GM18907 (cell line): ENCODE measurements at regions not wholly inside any gene's neighbourhood (a gene's known extent, or its start where the extent isn't known, plus 50 kb on each side); places are given as distances from the start of the nearest gene placed in this dataset.
"Not testable (repeated sequence)": the region's sequence is repeated elsewhere in the genome, so short reads cannot be mapped to it uniquely, and the experiment has no call there.

Experiments used
- ATAC-seq: cut with Tn5 transposase; IDR thresholded peaks from one replicate; pipeline ENCODE4 v1.9.1; 2021; ENCODE audit warnings: mild to moderate bottlenecking, moderate library complexity; ENCODE audit not compliant: unreplicated experiment

DNA sequence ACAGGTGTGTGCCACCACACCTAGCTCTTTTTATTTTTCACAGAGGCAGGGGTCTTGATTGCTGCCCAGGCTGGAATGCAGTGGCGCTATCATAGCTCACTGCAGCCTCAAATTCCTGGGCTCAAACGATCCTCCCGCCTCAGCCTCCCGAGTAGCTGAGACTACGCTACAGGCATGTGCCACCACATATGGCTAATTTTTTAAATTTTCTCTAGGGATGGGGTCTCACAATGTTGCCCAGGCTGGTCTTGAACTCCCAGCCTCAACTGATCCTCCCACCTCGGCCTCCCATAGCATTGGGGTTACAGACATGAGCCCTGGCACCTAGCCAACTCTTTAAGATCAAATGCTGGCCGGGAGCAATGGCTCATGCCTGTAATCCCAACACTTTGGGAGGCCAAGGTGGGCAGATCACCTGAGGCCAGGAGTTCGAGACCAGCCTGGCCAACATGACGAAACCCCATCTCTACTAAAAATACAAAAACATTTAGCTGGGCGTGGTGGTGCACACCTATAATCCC is 50.6 kb upstream of the MYL10 start:
- ATAC-seq, result not testable (repeated sequence)

DNA sequence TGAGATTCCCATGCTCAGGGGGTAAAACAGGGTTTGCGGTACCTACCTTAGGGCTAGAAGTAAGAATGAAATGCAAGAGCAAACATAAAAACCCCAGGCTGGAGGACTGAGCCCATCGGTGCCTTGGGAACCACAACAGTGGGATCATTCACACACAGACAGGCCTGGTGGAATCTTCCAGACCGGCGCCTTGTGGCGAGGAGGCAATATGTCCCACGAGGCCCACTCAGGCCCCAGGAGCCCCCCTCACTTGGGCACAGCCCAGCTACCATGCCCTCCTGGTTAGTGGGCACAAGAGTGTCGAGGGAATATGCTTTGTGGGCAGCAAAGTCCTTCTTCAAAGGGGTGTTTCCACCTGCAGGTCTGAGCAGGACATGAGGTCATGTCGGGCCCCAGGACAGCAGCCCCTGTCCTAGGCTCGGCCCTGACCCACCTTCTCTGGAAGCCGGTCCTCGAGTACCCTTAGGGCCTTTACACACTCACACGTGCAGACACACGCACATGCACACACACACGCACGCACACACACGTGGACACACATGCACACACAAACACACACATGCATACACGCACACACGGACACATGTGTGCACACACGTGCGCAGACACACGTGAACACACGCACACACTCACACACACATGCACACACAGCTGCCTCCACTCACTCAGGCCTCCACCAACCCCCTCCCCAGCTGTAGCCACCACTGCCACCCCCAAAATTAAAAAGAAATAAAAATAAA is 51.5 kb upstream of the MYL10 start:
- no peak for ATAC-seq

DNA sequence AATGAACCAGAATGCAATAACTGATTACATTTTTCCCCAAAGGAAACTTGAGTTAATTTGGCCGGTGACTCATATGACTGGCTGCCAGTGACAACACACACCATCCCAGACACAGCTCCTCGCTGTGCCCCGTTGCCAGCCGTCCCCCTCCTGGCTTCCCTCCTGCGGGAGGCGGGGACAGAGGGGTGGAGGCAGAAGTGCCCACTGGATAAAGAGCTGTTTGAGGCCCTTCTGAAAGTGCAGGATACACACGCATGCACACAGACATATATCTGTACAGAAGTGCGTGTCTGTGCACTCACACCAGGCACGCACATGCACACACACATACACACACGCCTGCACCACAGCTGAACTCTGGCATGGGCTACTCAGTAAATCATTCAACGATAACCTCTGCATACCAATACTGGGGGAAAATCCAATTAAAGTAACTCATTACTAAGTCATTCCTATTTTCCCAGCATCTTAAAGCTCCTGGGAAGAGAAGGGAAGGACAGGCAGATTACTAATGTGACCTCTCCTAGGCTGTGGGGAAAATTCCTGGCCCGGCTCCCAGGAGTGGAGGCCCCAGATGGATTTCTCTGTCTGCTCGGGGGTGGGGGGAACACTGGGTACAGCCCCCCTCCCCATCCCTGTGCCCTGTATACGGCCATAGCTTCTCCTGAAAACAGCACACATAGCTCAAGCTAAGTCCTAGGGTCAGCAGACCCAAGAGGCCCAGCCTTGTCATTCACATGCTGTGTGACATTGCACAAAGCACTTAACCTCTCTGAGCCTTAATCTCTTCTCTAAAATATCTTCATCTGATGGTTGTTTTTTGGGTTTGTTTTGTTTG is 52.3 kb upstream of the MYL10 start:
- no peak for ATAC-seq

DNA sequence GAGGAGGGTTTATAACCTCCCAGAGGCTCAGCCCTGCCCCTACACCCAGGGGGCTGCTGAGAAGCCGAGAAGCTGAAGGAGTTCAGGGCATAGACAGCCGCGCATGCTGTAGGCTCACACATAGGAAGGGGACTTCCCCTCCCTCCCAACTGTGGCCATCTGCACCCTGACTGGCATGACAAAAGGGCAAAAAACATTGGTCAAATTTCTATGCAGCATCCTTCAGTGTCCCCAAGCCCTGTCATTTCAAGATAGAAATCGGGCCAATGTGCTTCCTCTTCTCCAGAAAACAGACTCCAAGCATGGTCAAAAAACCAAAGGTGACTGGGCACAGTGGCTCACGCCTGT is 55.9 kb upstream of the MYL10 start:
- ATAC-seq, result no peak

DNA sequence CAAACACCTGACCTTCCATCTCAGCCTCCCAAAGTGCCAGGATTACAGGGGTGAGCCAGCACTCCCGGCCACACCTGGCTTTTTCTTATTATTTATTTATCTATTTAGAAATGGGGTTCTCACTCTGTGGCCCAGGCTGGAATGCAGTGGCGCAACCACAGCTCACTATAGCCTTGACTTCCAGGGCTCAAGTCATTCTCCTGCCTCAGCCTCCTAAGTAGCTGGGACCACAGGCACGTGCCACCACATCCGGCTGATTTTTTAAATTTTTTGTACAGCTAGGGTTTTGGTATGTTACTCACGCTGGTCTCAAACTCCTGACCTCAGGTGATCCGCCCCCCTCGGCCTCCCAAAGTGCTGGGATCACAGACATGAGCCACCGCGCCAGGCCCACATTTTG is 56.9 kb upstream of the MYL10 start:
- no peak for ATAC-seq

DNA sequence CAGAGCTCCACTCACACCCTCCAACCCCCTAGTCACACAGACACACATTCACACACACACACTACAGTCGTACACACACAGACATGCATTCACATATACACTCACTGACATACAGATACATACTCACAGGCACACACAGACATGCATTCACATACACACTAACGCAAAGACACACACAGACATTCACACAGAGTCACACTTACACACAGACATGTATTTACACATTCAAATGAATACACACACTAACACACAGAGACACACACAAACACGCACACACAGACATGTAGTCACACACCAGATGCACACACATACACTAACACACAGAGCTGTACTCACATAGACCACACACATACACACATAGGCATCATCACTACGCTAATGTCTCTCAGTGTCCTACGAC is 58.0 kb upstream of the MYL10 start:
- ATAC-seq, result no peak

DNA sequence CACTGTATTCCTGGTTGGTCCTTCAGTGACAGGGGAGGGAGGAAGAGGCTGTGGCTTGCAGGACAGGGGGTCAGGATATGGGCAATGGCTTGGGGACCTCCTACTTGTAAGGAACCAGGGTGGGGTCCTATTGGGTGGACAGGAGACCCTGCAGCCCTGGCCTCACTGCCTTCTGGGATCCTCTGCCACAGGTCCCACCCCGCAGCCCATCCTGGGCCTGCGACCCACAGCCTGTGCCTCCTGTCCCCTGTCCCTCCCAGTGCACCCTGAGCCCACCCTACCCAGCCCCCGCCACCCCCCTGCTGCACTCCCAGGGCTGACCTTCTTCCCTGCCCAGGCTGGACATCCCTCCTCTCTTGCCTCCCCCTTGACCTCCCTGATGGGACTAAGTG is 58.7 kb upstream of the MYL10 start:
- no peak for ATAC-seq

DNA sequence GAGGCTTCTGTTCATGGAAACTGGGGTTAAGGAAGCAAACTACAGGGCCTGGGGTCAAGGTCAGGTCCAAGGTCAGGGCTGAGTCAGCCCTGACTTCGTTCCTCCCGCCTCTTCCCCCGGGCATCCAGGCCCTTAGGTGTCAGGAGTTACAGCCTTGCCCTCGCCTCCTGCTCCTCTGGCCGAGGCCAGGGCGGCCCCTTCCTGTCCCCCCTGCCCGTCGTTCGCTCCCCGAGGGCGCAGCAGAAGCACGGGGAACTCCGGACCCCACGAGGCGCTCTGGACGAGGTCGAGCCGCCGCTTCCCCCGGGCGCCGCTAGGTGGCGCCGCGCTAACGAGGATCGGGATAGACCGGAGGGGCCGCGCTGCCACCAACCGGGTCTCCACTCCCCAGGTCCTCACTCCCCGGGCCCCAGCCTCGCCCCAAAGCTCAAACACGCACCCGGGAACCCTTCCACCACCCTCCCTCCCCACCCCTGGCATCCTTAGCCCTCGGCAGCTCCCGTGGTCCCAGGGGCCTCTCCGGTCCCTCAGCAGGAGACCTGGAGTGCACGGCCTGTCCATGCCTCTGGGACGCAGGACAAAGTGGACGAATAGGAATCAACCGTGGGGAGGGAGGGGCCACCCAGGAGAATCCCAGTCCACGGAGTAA is 59.2 kb upstream of the MYL10 start:
- ATAC-seq, result peak; percentile 78

DNA sequence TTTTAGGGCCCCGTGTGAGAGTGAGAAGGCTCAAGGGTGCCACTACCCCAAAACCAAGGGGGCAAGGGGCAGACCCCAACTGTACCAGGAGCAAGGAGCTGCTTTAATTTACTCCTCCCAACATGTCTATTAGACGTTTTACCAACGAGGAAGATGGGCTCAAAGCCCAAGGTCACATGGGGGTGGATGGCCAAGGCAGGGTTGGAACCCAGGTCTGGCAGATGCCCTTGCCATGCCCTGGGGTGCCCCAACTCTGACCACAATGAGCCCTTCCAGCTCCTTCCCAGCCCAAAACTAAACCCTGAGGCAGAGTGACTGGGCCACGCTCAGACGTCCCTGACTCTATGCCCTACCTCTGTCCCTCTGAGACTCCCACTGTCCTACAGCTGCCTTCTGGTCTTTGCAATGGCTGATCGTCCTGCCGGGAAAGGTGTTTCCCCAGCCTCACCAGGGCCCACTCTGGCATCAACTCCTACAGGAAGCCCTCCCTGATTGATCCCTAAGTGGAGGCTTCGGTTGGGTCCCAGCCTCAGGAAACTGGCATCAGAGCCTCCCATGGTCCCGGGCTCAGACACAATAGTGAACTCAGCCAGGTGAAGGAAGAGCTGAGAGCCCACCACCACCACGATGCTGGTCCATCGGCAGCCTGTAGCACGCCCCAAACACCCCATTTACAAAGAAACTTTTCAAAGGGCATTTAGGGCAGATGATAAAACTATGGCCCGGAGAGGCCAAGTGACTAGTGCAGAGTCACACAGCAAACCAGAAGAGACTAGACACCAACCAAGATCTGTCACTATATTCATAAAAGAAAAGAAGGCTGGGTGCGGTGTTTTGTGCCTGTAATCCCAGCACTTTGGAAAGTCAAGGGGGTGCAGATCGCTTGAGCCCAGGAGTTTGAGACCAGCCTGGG is 60.2 kb upstream of the MYL10 start:
- ATAC-seq, result no peak

DNA sequence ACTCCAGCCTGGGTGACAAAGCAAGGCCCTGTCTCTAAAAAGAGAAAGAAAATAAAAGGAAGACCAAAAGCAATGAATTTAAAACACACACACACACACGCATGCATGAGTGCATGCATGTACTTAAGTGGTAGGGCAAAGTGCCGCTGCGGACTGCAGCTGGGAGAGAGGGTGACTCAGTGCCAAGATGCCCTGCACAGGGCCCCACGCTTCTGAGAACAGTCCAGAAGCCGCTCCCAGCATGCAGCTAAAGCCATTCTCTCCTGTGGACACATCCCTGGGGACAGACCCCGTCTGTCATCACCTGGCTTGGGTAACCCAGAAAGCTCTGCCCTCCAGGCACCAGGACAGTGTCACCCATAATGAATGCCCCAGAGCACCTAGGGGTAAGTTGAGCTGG is 61.0 kb upstream of the MYL10 start:
- ATAC-seq, result no peak

DNA sequence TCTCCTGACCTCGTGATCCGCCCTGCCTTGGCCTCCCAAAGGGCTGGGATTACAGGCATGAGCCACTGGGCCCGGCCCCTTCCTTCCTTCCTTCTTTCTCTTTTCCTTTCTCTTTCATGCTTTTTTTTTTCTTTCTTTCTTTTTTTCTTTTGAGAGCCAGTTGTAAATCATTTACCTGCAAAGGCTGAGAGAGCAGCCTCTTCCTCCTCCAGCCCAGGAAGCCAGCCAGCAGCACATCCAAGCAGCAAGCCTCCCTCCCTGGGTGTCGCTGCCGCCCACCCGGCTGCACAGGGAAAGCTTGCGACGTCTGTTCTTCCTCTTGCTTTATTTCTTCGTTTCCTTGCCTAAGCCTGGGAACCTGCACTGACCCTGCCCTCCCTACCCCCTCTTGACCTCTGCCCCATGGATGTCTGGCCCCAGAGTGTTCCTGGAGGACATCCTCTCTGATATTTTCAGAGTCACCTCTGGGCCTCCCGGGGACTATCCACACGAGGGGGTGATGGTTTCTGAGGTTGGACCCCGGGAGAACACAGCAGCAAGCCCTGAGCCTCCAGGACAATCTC is 62.8 kb upstream of the MYL10 start:
- no peak for ATAC-seq

DNA sequence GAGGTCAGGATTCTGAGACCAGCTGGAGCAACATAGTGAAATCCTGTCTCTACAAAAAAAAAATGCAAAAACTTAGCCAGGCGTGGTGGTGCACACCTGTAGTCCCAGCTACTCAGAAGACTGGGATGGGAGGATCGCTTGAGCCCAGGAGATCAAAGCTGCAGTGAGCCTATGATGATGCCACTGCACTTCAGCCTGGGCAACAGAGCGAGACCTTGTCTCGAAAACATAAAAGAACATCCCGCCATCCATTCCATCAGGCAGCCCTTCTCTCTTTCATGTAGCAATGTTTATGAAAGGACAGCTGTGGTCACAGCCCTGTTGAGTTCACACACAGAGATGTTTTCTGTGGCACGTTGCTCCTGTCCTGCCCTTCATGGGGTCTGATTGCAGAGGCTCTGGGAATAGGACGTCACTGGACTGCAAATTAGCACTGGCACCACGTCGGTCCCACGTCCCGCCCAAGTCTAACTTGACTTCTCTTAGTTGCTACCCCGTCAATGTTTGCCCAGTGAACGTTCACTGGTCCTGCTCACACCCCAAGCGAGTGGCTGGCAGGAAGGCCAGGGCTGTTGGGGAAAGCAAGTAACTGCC is 64.5 kb upstream of the MYL10 start:
- ATAC-seq, result no peak

DNA sequence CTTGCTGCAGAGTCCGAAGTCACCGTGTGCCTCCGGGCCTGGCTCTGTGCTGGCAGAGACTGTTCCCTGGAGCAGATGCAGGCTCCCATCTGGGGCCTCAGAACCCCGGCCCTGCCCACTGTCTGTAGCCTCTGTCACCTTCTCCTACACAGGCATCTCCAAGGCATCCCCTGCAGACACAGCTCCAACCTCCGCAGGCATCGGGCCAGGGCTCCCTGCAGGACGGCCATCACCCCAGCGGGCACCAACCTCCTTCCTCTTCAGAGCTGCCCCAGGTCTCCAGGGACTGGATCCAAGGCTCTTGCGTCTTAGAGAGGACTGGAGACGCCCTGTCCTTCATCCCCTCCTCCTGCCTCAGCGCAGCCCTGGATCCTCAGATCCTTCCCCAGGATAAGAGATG is 69.9 kb upstream of the MYL10 start:
- no peak for ATAC-seq

DNA sequence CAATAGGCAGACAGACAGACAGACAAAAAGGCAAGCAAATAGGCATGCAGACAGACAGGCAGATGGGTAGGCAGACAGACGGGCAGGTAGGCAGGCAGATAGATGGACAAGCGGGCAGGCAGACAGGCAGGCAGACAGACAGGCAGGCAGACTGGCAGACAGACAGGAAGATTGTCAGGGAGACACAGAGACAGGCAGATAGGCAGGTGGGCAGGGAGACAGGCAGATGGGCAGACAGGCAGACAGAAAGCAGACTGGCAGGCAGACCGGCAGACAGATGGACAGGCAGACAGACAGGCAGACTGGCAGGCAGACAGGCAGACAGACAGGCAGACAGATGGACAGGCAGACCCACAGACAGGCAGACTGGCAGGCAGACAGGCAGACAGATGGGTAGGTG is 70.3 kb upstream of the MYL10 start:
- ATAC-seq, result no peak

DNA sequence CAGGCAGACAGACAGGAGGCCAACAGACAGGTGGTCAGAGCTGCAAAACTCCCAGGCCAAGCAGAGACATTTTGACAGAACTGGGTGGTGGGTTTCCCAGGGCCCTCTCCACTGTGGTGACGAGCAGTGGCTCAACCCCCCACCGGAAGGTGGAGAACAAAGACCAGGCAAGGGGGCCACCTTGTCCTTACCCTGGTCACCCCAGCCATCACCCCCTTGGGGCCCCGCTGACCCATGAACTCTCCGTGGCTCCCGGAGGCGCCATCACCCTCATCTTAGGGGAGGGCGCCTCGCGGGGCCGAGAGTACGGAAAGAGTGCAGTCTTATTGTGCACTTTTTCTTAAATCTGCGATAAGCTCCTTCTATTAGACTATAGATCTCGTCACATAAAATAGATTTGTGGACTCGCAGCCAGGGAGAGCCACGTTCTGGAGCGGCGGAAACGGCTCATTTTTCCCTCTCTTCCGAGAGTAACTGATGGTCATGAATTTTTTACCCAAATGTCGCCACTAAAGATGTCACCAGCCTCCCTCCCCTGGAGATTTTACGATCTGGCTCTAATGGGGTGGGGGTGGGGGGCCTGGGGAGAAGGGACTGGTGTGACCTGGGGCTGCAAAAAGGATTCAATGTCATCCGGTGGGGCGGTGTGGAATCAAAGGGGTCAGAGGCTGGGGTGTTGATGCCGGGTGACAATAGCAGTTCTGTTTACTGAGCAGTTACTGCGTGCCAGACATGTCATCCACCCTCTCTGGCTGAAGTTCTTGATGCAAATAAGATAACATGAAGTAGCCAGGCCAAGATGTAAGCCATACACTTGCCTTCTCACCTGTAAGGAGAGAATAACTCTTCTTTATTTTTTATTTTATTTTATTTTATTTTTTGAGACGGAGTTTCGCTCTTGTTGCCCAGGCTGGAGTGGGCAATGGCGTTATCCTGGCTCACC is 71.1 kb upstream of the MYL10 start:
- no peak for ATAC-seq

DNA sequence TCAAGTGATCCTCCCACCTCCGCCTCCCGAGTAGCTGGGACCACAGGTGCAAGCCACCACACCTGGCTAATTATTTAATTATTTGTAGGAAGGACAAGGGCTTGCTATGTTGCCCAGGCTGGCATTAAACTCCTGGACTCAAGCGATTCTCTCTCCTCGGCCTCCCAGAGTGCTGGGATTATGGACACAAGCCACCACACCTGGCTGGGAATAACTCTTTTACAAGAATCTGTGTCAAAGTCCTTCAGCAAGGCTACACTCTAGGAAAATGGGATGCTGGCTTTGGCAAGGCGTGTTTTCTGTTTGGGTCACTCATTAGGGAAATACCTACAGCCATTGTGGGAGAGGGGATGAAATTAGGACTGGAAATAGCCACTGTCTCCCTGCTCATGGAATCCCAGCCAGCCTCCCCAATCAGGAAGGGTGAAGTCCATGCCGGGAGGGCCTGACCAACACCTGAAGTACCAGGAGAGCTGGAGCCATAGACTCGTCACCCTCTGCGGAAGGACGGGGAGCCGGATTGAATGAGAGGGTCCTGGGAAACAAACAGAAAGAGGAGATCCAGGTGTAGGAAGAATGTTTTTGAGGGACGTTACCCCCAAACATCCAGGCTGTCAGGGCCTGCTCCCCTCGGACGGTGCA is 72.2 kb upstream of the MYL10 start:
- ATAC-seq, result no peak

DNA sequence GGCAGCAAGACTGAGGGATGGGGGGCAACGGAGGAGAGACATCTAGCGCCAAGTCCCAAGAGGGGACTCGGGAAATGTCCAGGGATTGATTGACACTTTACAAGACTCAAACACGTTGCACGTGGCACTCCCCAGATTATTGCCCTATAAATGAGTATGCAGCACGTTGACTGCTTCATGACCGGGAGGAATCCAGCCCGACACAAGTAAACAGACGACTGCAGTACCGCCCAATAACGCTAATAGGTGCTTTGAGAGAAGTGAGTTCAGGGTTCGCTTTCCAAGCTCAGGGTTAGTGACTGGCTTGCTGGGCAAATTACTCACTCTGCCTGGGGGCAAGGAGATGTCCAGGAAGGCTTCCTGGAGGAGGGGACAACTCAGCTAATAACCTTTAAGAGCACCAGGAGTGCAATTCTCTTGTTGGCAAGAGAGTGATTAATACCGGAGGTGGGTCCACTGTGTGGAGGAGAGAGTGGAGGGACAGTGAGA is 73.3 kb upstream of the MYL10 start:
- ATAC-seq, result no peak

DNA sequence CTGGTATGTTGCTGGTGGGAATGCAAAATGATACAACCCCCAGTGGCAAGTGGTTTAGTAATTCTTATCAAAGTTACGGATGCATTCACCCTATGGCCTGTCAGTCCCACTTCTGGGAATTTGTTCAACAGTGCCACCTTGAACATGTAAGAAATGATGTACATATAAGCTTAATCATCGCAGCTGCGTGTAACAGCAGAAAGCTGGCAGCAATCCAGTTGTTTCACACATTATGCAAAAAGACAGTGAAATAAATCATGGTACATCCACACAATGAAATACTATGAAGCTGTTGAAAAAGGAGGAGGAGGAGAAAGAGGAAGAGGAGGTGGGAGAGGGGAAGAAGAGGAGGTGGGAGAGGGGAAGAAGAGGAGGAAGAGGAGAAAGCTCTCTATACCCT is 76.2 kb upstream of the MYL10 start:
- ATAC-seq, result no peak
